COR-L47 (cell line): ENCODE measurements at regions not wholly inside any gene's neighbourhood (a gene's known extent, or its start where the extent isn't known, plus 50 kb on each side); places are given as distances from the start of the nearest gene placed in this dataset.

Source experiments
- DNase-seq: peaks from one replicate; lab custom pipeline; 2025; lab: John Stamatoyannopoulos, UW

- DNase-seq, result no peak
These were observed 321.3 kb downstream of the BLID start for GRCh38 chr11:121794671-121795141.

GRCh38 chr11:121793916-121794315 is 322.1 kb downstream of the BLID start:
- DNase-seq, result no peak

- no peak for DNase-seq
These were observed 322.7 kb downstream of the BLID start for GRCh38 chr11:121793291-121793690.

DNA sequence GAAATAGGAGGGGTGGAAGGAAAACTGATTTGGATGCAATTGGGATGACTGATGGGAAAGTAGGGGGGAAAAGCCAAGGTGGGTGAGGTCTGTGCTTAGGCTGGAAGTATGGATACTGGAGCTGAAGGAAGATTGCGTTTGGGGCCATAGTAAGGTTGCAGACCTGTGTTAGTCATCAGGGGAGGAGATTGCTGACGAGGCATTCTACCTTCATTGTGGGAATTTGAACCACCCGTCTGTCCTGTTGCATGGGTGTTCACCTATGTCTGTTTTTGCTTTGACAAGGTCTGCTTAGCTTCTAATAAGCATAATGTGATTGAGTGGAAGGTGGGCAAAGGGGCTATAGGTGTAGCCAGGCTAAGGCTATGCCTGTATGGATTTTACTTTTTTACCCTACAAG is 323.8 kb downstream of the BLID start:
- no peak for DNase-seq

- no peak for DNase-seq
These were observed 325.6 kb downstream of the BLID start for GRCh38 chr11:121790430-121790829.

DNA sequence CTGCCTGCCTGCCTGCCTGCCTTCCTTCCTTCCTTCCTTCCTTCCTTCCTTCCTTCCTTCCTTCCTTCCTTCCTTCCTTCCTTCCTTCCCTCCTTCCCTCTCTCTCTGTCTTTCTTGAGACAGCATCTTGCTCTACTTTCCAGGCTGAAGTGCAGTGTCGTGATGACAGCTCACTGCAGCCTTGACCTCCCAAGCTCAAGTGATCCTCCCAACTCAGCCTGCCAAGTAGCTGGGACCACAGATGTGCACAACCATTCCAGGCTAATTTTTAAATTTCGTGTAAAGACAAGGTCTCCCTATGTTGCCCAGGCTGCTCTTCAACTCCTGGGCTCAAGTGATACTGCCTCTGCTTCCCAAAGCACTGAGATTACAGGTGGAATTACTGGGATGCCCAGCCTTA is 328.2 kb upstream of the SORL1-AS1 start:
- no peak for DNase-seq

GRCh38 chr11:121777056-121777455 is 324.3 kb upstream of the SORL1-AS1 start:
- DNase-seq, result no peak

DNA sequence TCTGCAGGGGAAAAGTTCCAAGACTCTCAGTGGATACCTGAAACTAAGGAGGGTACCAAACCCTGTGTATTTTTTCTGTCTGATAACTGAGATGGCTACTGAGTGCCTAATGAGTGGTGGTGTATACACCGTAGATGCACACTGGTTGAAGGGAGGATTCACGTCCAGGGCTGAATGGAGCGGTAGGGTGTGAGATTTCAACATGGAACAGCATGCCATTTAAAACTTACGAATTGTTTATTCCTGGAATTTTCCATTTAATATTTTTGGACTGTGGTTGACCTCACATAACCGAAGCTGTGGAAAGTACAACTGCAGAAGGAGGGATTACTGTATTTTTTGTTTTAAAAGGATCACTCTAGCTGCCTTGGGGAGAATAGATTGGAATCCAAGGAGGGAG is 322.5 kb upstream of the SORL1-AS1 start:
- DNase-seq, result no peak

GRCh38 chr11:121773076-121773475 is 320.3 kb upstream of the SORL1-AS1 start:
- DNase-seq, result peak; percentile 37

DNA sequence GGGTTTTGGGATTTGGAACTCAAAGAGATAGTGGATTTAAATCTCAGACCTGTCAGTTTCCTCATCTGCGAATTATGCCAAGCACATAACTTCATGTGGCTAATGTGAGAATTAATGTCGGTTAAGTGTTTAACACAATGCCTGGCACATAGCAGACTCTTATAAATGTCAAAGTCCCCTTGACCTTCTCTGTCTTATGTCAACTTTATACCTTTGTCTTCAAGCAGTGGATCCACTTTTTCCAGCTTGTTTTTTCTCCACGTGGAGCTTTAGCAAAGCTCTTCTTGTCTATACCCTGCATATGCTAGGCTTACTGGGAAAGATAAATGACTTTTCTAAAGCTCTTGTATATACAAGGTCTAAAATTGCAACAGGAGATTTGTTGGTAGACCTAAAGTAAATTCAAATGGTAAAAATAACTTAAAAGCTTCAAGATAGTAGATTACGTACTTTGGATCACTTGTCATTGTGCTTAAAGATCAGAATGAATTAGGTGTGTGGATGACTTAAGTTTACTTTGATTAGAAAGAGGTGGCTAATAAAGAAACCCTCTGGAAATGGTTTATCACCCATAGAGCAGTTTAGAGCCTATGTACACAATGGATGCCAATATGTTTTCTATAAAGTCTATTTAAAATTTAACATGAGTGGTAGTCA is 318.3 kb upstream of the SORL1-AS1 start:
- DNase-seq, result no peak

DNA sequence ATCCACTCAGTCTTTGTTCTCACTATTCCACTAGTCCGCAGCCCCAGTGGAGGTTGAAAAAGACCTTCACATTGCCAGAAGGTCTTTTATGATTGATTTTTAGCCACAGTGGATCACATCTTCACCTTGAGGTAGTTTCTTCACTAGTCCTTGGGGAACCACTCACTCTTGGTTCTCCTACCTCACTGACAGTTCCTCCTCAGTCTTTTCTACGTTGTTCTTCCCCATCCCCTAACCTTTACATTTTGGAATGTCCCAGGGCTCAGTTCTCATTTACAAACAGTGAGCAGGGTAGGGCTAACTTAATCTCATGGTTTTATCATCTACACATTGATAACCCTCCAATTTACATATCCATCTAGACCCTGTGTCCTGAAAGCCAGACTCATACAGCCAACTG is 316.4 kb upstream of the SORL1-AS1 start:
- no peak for DNase-seq

GRCh38 chr11:121767433-121767832 is 314.7 kb upstream of the SORL1-AS1 start:
- no peak for DNase-seq

DNA sequence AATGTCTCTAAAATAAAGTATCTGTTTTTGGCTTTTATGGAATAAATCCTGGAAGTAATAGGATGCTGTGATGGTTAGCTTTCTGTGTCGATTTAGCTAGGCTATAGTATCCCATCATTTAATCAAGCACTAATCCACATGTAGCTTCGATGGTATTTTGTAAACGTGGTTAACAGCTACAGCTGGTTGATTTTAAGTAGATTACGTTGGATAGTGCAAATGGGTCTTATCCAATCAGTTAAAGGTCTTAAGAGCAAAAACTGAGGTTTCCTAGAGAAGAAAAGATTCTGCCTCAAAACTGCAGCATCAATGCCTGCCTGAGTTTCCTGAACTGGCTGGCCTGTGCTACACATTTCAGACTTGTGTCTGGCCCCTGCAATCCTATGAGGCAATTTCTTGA is 314.2 kb upstream of the SORL1-AS1 start:
- no peak for DNase-seq

DNA sequence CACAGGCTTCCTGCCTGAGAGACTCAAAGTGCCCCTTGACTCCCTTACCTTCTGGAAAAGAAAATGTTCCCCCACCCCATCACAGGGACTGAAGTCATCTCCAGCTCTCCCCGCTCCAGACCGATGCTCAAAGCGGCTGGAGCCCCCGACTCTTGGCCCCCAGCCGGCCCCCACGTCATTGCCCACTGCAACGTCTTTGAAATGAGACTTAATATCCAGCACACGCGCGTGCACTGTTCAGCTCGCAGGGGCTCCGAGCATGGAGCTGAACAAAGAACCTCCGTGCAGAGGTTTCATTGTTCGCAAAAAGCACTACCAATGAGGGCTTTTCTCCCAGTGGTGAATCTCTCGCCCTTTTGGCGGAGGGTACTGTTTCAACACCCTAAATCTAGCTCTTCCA is 313.4 kb upstream of the SORL1-AS1 start:
- DNase-seq, result no peak

DNA sequence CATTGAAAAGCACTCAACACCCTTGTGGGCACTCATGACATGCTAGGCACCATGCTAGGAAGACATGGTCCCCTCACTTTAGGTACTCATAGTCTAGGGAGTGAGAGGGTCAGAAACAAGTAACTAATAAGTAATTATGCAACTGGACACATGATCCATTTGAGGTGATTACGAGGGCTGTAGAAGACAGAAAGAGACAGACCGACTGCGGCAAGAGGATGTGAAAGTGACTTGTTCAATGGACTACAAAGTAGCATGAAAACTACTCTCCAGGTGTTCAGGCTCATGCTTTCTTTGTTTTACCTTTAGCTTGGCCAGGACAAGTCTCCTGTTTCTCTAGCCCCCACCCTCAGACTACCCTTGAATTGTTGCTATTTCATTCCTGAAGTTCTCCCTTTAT is 310.8 kb upstream of the SORL1-AS1 start:
- no peak for DNase-seq

GRCh38 chr11:121762820-121763219 is 310.1 kb upstream of the SORL1-AS1 start:
- DNase-seq, result peak; percentile 67

DNA sequence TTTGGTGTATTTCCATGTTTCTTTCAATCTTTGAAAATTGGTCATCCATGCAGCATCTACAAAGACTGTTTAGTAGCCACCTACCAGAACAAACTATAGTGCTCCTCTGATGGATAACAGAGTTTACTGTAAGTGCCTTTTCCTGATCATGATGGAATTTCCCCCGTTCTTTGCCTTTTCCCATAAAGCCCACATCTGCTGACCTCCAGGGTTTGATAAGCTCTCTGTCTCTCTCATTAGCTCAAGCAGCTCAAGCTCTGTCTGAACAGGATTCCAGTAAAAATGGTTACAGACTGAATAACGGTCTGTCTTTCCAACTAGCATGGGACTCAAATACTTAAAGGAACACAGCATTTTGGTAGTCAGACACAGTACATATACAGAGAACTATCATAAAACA is 308.4 kb upstream of the SORL1-AS1 start:
- DNase-seq, result no peak

GRCh38 chr11:121757480-121758125 is 304.8 kb upstream of the SORL1-AS1 start:
- no peak for DNase-seq

- no peak for DNase-seq
These were observed 303.1 kb upstream of the SORL1-AS1 start for GRCh38 chr11:121755906-121756305.

DNA sequence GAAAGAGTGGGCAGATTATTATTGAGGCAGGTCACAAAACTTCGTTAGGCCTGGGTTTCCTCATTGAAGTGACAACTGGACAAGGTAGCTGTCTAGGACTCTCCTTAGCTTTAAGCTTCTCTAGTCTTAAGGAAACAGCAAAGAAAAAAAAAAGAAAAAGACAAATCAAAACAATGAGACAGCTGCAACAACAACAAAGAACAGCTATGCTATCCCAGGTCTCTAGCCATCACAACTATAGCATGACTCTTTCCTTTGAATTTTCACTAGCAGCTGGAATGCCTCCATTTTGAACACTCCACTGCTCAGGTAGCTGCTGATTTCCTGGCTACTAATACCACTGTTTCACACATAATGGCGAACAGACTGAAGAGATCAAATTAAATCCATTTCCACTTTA is 302.4 kb upstream of the SORL1-AS1 start:
- DNase-seq, result no peak

DNA sequence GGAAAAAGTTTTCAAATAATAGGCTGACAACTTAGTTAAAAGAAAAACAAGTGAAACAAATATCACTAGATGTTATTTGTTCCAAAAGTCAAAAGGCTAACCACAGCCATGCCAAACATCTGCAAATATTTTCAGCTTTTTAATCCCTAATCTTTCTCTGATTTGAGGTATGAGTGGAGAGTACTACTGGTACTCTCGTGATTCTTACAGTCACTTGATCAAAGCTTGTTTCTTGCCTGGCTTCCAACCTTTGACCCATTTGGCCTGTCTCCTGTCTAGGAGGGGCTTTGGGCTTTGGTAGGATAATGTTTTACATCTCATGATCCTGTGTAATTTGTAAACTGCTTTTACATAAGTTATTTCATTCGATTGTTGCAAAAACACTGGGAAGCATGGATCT is 301.8 kb upstream of the SORL1-AS1 start:
- no peak for DNase-seq

- no peak for DNase-seq
These were observed 296.9 kb upstream of the SORL1-AS1 start for GRCh38 chr11:121749691-121750090.

GRCh38 chr11:121748068-121748467 is 295.3 kb upstream of the SORL1-AS1 start:
- DNase-seq, result no peak

DNA sequence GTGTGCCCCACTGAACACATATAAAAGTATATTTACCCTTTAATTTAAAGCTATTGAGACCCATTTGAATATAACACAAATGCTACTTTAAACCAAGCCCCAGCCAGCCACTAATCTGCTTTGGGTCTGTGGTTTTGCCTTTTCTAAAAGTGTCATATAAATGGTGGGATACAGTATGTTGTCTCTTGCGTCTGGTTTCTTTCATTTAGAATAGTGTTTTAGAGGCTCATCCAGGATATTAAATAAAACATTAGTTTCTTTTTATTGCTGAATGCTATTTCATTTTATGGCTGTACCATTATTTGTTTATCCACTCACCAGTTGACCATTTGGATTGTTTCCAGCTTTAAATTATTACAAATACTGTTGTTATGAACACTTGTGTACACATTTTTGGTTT is 290.5 kb upstream of the SORL1-AS1 start:
- DNase-seq, result no peak
